HepG2 (cell line): ENCODE measurements at regions not wholly inside any gene's neighbourhood (a gene's known extent, or its start where the extent isn't known, plus 50 kb on each side); places are given as distances from the start of the nearest gene placed in this dataset.

Experiments used
- ATAC-seq: fragments of 200-7000 bp; cut with Tn5 transposase; 3 replicates; pipeline ENCODE4 v1.9.1; 2020; ENCODE audit warnings: mild to moderate bottlenecking, moderate library complexity
- BruUV-seq: library from RNA; stranded (reverse); fragments of 400-500 nt; replicated peaks from 2 replicates; lab custom pipeline; 2021; lab: Mats Ljungman, UMichigan
- CTCF ChIA-PET: fragments of 300-600 bp; formaldehyde crosslinking; extraction: SDS; loops from one replicate; lab custom pipeline; 2021; ENCODE audit warnings: low total read pairs, inconsistent platforms, low intra/inter-chr PET ratio; lab: Yijun Ruan, JAX
- POLR2A ChIA-PET: fragments of 350-600 bp; sonication (Branson Sonifier 250); formaldehyde crosslinking; loops from one replicate; lab custom pipeline; 2020; ENCODE audit warnings: antibody characterized with exemption, inconsistent platforms; lab: Yijun Ruan, JAX
- DNase-seq: peaks from one replicate; pipeline ENCODE4 v3.0.0-alpha.2; 2015; ENCODE audit warnings: low spot score
- FAIRE-seq: peaks from 3 replicates; lab custom pipeline; 2011; peaks lifted over from hg19 to GRCh38; lab: Jason Lieb, UNC
- H2AFZ ChIP-seq: one replicate; pipeline ENCODE4 v1.6.1; 2011; ENCODE audit warnings: low read length, inconsistent platforms
- H3K27ac ChIP-seq: fragments of 300-600 bp; 3 replicates; pipeline ENCODE4 v1.8.0; 2011; ENCODE audit warnings: mixed run types, mild to moderate bottlenecking, mixed read lengths, low read length, inconsistent platforms; ENCODE audit not compliant: insufficient read depth; ENCODE audit errors: extremely low read length
- H3K27me3 ChIP-seq, 2 experiments: fragments of 200-600 bp in 1 of 2; 2 replicates in 1 of 2; 3 replicates in 1 of 2; pipeline versions ENCODE4 v1.6.0 to v1.8.0; 2011; ENCODE audit warnings: low read length in 2 of 2, mild to moderate bottlenecking in 2 of 2, moderate library complexity in 2 of 2, inconsistent platforms in 1 of 2; ENCODE audit not compliant: insufficient read depth in 2 of 2, control insufficient read depth in 1 of 2
- H3K36me3 ChIP-seq, 2 experiments: fragments of 200-600 bp in 1 of 2; replicated peaks in 1 of 2; 2 replicates in 1 of 2; 3 replicates in 1 of 2; pipeline versions ENCODE4 v1.5.1 to v1.8.0; 2011; ENCODE audit warnings: low read length in 2 of 2, inconsistent platforms in 1 of 2; ENCODE audit not compliant: insufficient read depth in 2 of 2, control insufficient read depth in 1 of 2
- H3K4me1 ChIP-seq: 2 replicates; pipeline ENCODE4 v1.5.1; 2012; ENCODE audit warnings: low read length, inconsistent platforms; ENCODE audit not compliant: insufficient read depth
- H3K4me2 ChIP-seq: 2 replicates; pipeline ENCODE4 v1.6.0; 2011; ENCODE audit warnings: low read depth, low read length, inconsistent platforms
- H3K4me3 ChIP-seq, 3 experiments: fragments of 200-600 bp in 1 of 3; sonication (generic), shearing (Covaris generic) in 1 of 3; replicated peaks in 1 of 3; 2 replicates each; pipeline ENCODE4 v1.5.1; 2011 to 2016; ENCODE audit warnings: low read length in 3 of 3, inconsistent platforms in 2 of 3, low read depth in 2 of 3, mild to moderate bottlenecking in 2 of 3, control low read depth in 1 of 3, mixed read lengths in 1 of 3; ENCODE audit not compliant: insufficient read depth in 1 of 3
- H3K79me2 ChIP-seq: one replicate; pipeline ENCODE4 v1.6.1; 2011; ENCODE audit warnings: low read length, inconsistent platforms; ENCODE audit not compliant: insufficient read depth
- H3K9ac ChIP-seq: 2 replicates; pipeline ENCODE4 v1.6.0; 2011; ENCODE audit warnings: mild to moderate bottlenecking, low read depth, low read length, inconsistent platforms; ENCODE audit not compliant: insufficient read depth
- H3K9me3 ChIP-seq: 2 replicates; pipeline ENCODE4 v1.5.1; 2012; ENCODE audit warnings: mild to moderate bottlenecking, low read length
- H4K20me1 ChIP-seq: 2 replicates; pipeline ENCODE4 v1.6.0; 2011; ENCODE audit warnings: inconsistent platforms, mild to moderate bottlenecking, low read length, moderate library complexity; ENCODE audit not compliant: insufficient read depth
- ATF7 ChIP-seq, 2 experiments: fragments of 450-650 bp in 1 of 2; sonication (generic) in 1 of 2; formaldehyde crosslinking in 1 of 2; IDR thresholded peaks; 2 replicates each; pipeline versions ENCODE4 v1.4.0 to v1.6.1; 2016 to 2020; ENCODE audit warnings: antibody characterized with exemption in 1 of 2, mild to moderate bottlenecking in 1 of 2, missing genetic modification reagents in 1 of 2
- ATM ChIP-seq: fragments of 450-650 bp; IDR thresholded peaks from 2 replicates; pipeline ENCODE4 v1.7.1; 2017; ENCODE audit warnings: mild to moderate bottlenecking, borderline replicate concordance
- MAF1 ChIP-seq: sonication (generic); formaldehyde crosslinking; IDR thresholded peaks from 2 replicates; pipeline ENCODE4 v1.5.0; 2020; ENCODE audit warnings: missing genetic modification reagents, borderline replicate concordance
- ONECUT2 ChIP-seq: sonication (generic); formaldehyde crosslinking; IDR thresholded peaks from 2 replicates; pipeline ENCODE4 v1.4.0; 2020; ENCODE audit warnings: missing genetic modification reagents
- PCBP1 ChIP-seq: fragments of 200-400 bp; formaldehyde crosslinking; IDR thresholded peaks from 2 replicates; pipeline ENCODE4 v1.6.1; 2017; ENCODE audit warnings: mild to moderate bottlenecking, low read depth, low read length, borderline replicate concordance
- ZNF329 ChIP-seq: sonication (generic); formaldehyde crosslinking; IDR thresholded peaks from 2 replicates; pipeline ENCODE4 v1.9.0; 2021; ENCODE audit warnings: low read depth, mild to moderate bottlenecking, missing genetic modification reagents
- ZNF484 ChIP-seq: sonication (generic); formaldehyde crosslinking; IDR thresholded peaks from 2 replicates; pipeline ENCODE4 v1.5.1; 2020; ENCODE audit warnings: mild to moderate bottlenecking, low read depth, missing genetic modification reagents, borderline replicate concordance
- WGBS: methylation state at CpG from one replicate; pipeline ENCODE4 v1.1.6; 2017; ENCODE audit warnings: low lambda C conversion rate; 5-methylcytosine and 5-hydroxymethylcytosine counted together
- in situ Hi-C: cut with HindIII; loops from 2 replicates; pipeline ENCODE4 v1.10.0; 2017; ENCODE audit warnings: low pct_unique_long_range_greater_than_20kb; ENCODE audit not compliant: extremely low pct_ligation_motif_present
- intact Hi-C: fragments of 100-400 bp; cut with micrococcal nuclease; formaldehyde crosslinking; loops from one replicate; pipeline ENCODE4 v1.10.0; 2022; ENCODE audit not compliant: unreplicated experiment
- TF ChIP-seq, protein P1 (sequence below): sonication (generic); formaldehyde crosslinking; IDR thresholded peaks from 2 replicates; pipeline ENCODE4 v1.4.0; 2020; ENCODE audit warnings: mild to moderate bottlenecking, missing genetic modification reagents

DNA sequence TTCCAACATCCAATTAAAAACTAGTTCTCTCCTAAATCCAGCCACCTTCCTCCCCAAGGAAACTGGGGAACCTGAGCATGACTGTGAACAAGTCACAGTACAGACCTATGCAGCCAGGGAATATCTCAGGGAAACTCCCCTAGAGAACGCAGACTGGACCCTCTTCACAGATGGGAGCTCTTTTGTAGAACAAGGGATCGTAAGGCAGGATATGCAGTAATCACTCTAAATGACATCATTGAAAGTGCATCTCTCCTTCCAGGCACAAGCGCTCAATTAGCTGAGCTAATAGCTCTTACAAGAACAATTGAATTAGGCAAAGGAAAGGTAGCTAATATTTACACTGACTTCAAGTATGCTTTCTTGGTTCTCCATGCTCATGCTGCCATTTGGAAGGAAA lies 1331.7 kb downstream of the UQCRFS1 start:
- Histone ChIP-seq H3K9me3 (peaks cover 97% of the 10 kb centered on the region), H3K4me3 (no peak overlapping the region), H3K9ac (no peak overlapping the region), H4K20me1 (no peaks in the 10 kb centered on the region), H3K27ac (no peak overlapping the region), H3K27me3 (no peaks in the 10 kb centered on the region), H3K4me2 (no peak overlapping the region), H2AFZ (no peak overlapping the region), H3K36me3 (no peaks in the 10 kb centered on the region), H3K4me1 (no peaks in the 10 kb centered on the region), H3K79me2 (no peaks in the 10 kb centered on the region)
- TF ChIP-seq, protein P1, sequence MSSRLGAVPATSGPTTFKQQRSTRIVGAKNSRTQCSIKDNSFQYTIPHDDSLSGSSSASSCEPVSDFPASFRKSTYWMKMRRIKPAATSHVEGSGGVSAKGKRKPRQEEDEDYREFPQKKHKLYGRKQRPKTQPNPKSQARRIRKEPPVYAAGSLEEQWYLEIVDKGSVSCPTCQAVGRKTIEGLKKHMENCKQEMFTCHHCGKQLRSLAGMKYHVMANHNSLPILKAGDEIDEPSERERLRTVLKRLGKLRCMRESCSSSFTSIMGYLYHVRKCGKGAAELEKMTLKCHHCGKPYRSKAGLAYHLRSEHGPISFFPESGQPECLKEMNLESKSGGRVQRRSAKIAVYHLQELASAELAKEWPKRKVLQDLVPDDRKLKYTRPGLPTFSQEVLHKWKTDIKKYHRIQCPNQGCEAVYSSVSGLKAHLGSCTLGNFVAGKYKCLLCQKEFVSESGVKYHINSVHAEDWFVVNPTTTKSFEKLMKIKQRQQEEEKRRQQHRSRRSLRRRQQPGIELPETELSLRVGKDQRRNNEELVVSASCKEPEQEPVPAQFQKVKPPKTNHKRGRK (CRISPR knock-in tag): no peak
- peak; percentile 39; the same call in 1 of the 2 replicates for TF ChIP-seq ATF7 (IDR thresholded peaks at IDR 0.05)
- TF ChIP-seq ATF7 (CRISPR knock-in tag; IDR thresholded peaks at IDR 0.05): no peak
- WGBS: 4% methylated on average over 3 of the region's 3 CpGs
- no TSS peak for BruUV-seq
- ATAC-seq (no peak), FAIRE-seq (no peak), DNase-seq (no peak)
- POLR2A ChIA-PET: no interaction called here
- intact Hi-C loops (no loop called here), in situ Hi-C loops (no loop called here)
- CTCF ChIA-PET: no interaction called here

DNA sequence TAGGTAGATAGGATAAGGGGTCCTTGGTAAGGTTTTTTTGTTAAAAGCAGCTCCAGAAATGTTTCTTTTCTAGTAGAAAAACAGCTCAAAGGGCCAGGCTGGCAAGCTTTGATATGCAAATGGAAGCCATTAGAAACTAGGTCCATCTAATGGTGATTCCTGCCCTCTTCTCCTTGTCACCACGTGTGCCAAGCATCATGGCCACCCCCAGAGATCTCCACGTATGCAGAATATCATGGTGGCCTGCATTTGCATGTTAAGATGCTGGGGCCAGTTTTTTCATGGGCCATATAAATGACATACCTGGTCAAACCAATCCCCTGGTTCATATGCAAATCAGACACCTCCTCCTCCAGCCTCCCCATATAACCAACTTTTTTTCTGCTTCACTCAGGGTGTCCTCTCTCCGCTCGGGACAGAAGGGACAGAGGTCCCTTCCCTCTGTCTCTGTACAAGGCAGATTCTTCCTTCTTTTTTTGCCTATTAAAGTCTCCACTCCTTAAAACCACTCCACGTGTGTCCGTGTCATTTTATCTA lies 1335.9 kb downstream of the UQCRFS1 start:
- WGBS: 7% methylated on average over 4 of the region's 6 CpGs
- H2AFZ ChIP-seq: no peak overlapping the region
- no peak for ATAC-seq
- CTCF ChIA-PET: no interaction called here
- no peak for DNase-seq
- no peaks in the 10 kb centered on the region for H3K27me3 ChIP-seq
- H3K9me3 ChIP-seq: peaks cover 97% of the 10 kb centered on the region
- in situ Hi-C loops (no loop called here), intact Hi-C loops (no loop called here)
- no TSS peak for BruUV-seq
- TF ChIP-seq ZNF329 (CRISPR knock-in tag): no peak
- TF ChIP-seq ZNF484 (CRISPR knock-in tag): no peak
- TF ChIP-seq PCBP1: no peak
- TF ChIP-seq ONECUT2 (CRISPR knock-in tag): no peak
- TF ChIP-seq MAF1: no peak
- TF ChIP-seq ATM: no peak
- FAIRE-seq: no peak
- no peaks in the 10 kb centered on the region for H3K4me1 ChIP-seq
- no peaks in the 10 kb centered on the region for H4K20me1 ChIP-seq
- POLR2A ChIA-PET: no interaction called here
- no peak overlapping the region for H3K9ac ChIP-seq
- H3K36me3 ChIP-seq: no peaks in the 10 kb centered on the region
- no peaks in the 10 kb centered on the region for H3K79me2 ChIP-seq
- no peak overlapping the region for H3K27ac ChIP-seq
- H3K4me2 ChIP-seq: no peak overlapping the region
- H3K4me3 ChIP-seq: no peak overlapping the region
